H1 (cell line): ENCODE measurements at regions not wholly inside any gene's neighbourhood (a gene's known extent, or its start where the extent isn't known, plus 50 kb on each side); places are given as distances from the start of the nearest gene placed in this dataset.
A peak's percentile ranks its signal among the peaks of the same experiment; 100 is the strongest.

Source experiments
- CTCF ChIA-PET: fragments of 300-600 bp; sonication (Branson Sonifier 250); formaldehyde crosslinking; loops from one replicate; lab custom pipeline; 2021; ENCODE audit not compliant: partially characterized antibody; lab: Charles Lee
- POLR2A ChIA-PET: fragments of 300-600 bp; sonication (Branson Sonifier 250); formaldehyde crosslinking; loops from one replicate; lab custom pipeline; 2021; ENCODE audit warnings: inconsistent platforms; ENCODE audit not compliant: partially characterized antibody; lab: Charles Lee
- DNase-seq, 2 experiments: peaks; one replicate each; pipeline versions ENCODE4 v3.0.0 to v3.0.0-alpha.2; 2010 to 2022; ENCODE audit warnings: low spot score in 2 of 2, low read depth in 1 of 2, mixed read lengths in 1 of 2
- FAIRE-seq: peaks from 2 replicates; lab custom pipeline; 2011; peaks lifted over from hg19 to GRCh38; lab: Jason Lieb, UNC
- H2AFZ ChIP-seq: 2 replicates; pipeline ENCODE4 v1.8.1; 2012; ENCODE audit warnings: low read length, inconsistent platforms
- H2AK5ac ChIP-seq: 2 replicates; pipeline ENCODE4 v1.6.1; 2013; ENCODE audit warnings: low read depth, low read length
- H2BK120ac ChIP-seq: replicated peaks from 2 replicates; pipeline ENCODE3; 2013; ENCODE audit warnings: low read depth, low read length, inconsistent platforms
- H2BK12ac ChIP-seq: 2 replicates; pipeline ENCODE4 v1.6.1; 2013; ENCODE audit warnings: low read depth, low read length
- H2BK15ac ChIP-seq: 2 replicates; pipeline ENCODE4 v1.6.1; 2013; ENCODE audit warnings: low read length
- H2BK20ac ChIP-seq: 2 replicates; pipeline ENCODE4 v1.6.1; 2013; ENCODE audit warnings: low read length
- H2BK5ac ChIP-seq: 2 replicates; pipeline ENCODE4 v1.6.1; 2013; ENCODE audit warnings: low read depth, low read length
- H3K14ac ChIP-seq: 2 replicates; pipeline ENCODE4 v1.6.1; 2013; ENCODE audit warnings: inconsistent platforms; ENCODE audit not compliant: insufficient read length
- H3K18ac ChIP-seq: 2 replicates; pipeline ENCODE4 v1.6.1; 2013; ENCODE audit warnings: low read length; ENCODE audit errors: extremely low read depth
- H3K23ac ChIP-seq: 2 replicates; pipeline ENCODE4 v1.6.1; 2013; ENCODE audit warnings: inconsistent platforms; ENCODE audit not compliant: insufficient read length
- H3K23me2 ChIP-seq: 2 replicates; pipeline ENCODE4 v1.6.1; 2013; ENCODE audit warnings: low read depth, low read length
- H3K27ac ChIP-seq: 2 replicates; pipeline ENCODE4 v1.6.1; 2011; ENCODE audit warnings: low read depth, low read length, inconsistent platforms
- H3K27me3 ChIP-seq, 4 experiments: replicated peaks in 1 of 4; 1 replicate in 1 of 4; 2 replicates in 3 of 4; pipeline versions ENCODE4 v1.6.1 to v1.8.1; 2011 to 2013; ENCODE audit warnings: low read length in 3 of 4, mild to moderate bottlenecking in 3 of 4, inconsistent platforms in 2 of 4, mixed read lengths in 2 of 4, moderate library complexity in 1 of 4; ENCODE audit not compliant: control insufficient read depth in 3 of 4, insufficient read depth in 3 of 4; ENCODE audit errors: extremely low read depth in 1 of 4
- H3K36me3 ChIP-seq, 4 experiments: 2 replicates each; pipeline versions ENCODE4 v1.6.1 to v1.8.1; 2011 to 2013; ENCODE audit warnings: mild to moderate bottlenecking in 4 of 4, low read length in 3 of 4, moderate library complexity in 2 of 4, control low read depth in 1 of 4, inconsistent platforms in 1 of 4; ENCODE audit not compliant: insufficient read depth in 4 of 4, control insufficient read depth in 2 of 4
- H3K4ac ChIP-seq: replicated peaks from 2 replicates; pipeline ENCODE3; 2013; ENCODE audit warnings: low read length, low read depth, mixed read lengths, inconsistent platforms; ENCODE audit not compliant: insufficient read length
- H3K4me1 ChIP-seq, 4 experiments: replicated peaks in 1 of 4; 1 replicate in 1 of 4; 2 replicates in 3 of 4; pipeline versions ENCODE4 v1.6.1 to v1.8.1; 2011 to 2013; ENCODE audit warnings: low read length in 3 of 4, inconsistent platforms in 2 of 4, mixed read lengths in 1 of 4; ENCODE audit not compliant: insufficient read depth in 4 of 4, control insufficient read depth in 3 of 4
- H3K4me2 ChIP-seq, 2 experiments: 2 replicates each; pipeline versions ENCODE4 v1.6.1 to v1.8.1; 2011 to 2013; ENCODE audit warnings: low read depth in 2 of 2, low read length in 2 of 2, control low read depth in 1 of 2, inconsistent platforms in 1 of 2, mild to moderate bottlenecking in 1 of 2; ENCODE audit not compliant: insufficient read depth in 1 of 2
- H3K4me3 ChIP-seq, 4 experiments: fragments of 200-600, 300-600 bp in 1 of 4; sonication (generic), shearing (Covaris generic), sonication (Bioruptor Twin) in 1 of 4; 2 replicates each; pipeline versions ENCODE4 v1.5.1 to v1.8.1; 2011 to 2016; ENCODE audit warnings: low read length in 4 of 4, low read depth in 3 of 4, control low read depth in 2 of 4, inconsistent platforms in 2 of 4, mild to moderate bottlenecking in 2 of 4, mixed read lengths in 1 of 4, moderate library complexity in 1 of 4; ENCODE audit not compliant: insufficient read depth in 2 of 4; ENCODE audit errors: extremely low read depth in 1 of 4
- H3K56ac ChIP-seq: replicated peaks from 2 replicates; pipeline ENCODE3; 2013; ENCODE audit warnings: low read depth, mild to moderate bottlenecking, mixed read lengths, low read length, inconsistent platforms; ENCODE audit not compliant: insufficient read length
- H3K79me1 ChIP-seq: 2 replicates; pipeline ENCODE4 v1.6.1; 2013; ENCODE audit warnings: low read depth, low read length, control low read depth
- H3K79me2 ChIP-seq, 2 experiments: 2 replicates each; pipeline versions ENCODE4 v1.6.1 to v1.8.1; 2012 to 2013; ENCODE audit warnings: low read length in 2 of 2, mild to moderate bottlenecking in 2 of 2, inconsistent platforms in 1 of 2; ENCODE audit not compliant: insufficient read depth in 2 of 2, control insufficient read depth in 1 of 2
- H3K9ac ChIP-seq, 4 experiments: replicated peaks in 1 of 4; 1 replicate in 1 of 4; 2 replicates in 3 of 4; pipeline versions ENCODE4 v1.6.1 to v1.8.1; 2011 to 2013; ENCODE audit warnings: low read depth in 3 of 4, low read length in 3 of 4, control low read depth in 2 of 4, mild to moderate bottlenecking in 2 of 4, moderate library complexity in 2 of 4, inconsistent platforms in 1 of 4; ENCODE audit errors: extremely low read depth in 1 of 4
- H3K9me3 ChIP-seq, 2 experiments: 2 replicates each; pipeline versions ENCODE4 v1.6.1 to v1.8.1; 2012 to 2013; ENCODE audit warnings: mild to moderate bottlenecking in 2 of 2, moderate library complexity in 2 of 2, control low read depth in 1 of 2, inconsistent platforms in 1 of 2, low read depth in 1 of 2, low read length in 1 of 2, mixed read lengths in 1 of 2; ENCODE audit not compliant: insufficient read depth in 2 of 2
- H4K20me1 ChIP-seq, 2 experiments: replicated peaks in 1 of 2; 2 replicates each; pipeline versions ENCODE3 to v1.8.1; 2011 to 2013; ENCODE audit warnings: inconsistent platforms in 2 of 2, low read length in 2 of 2, mild to moderate bottlenecking in 1 of 2; ENCODE audit not compliant: insufficient read depth in 2 of 2, control insufficient read depth in 1 of 2
- H4K5ac ChIP-seq: 2 replicates; pipeline ENCODE4 v1.6.1; 2013; ENCODE audit warnings: low read length, low read depth, mixed read lengths, inconsistent platforms; ENCODE audit not compliant: insufficient read length
- H4K8ac ChIP-seq: 2 replicates; pipeline ENCODE4 v1.8.0; 2013; ENCODE audit warnings: mild to moderate bottlenecking, moderate library complexity, low read length, inconsistent platforms; ENCODE audit not compliant: insufficient read depth; ENCODE audit errors: extremely low read depth
- H4K91ac ChIP-seq: replicated peaks from 2 replicates; pipeline ENCODE3; 2013; ENCODE audit warnings: low read length, mixed read lengths, inconsistent platforms; ENCODE audit not compliant: insufficient read length
- BACH1 ChIP-seq: IDR thresholded peaks from 2 replicates; pipeline ENCODE4 v1.6.1; 2012; ENCODE audit warnings: low read length, improper control_type of control experiment
- CTCF ChIP-seq, 3 experiments: IDR thresholded peaks; 1 replicate in 2 of 3; 2 replicates in 1 of 3; pipeline versions ENCODE4 v1.5.1 to v1.6.1; 2011; ENCODE audit warnings: low read length in 3 of 3, mild to moderate bottlenecking in 3 of 3, inconsistent platforms in 2 of 3, low read depth in 1 of 3, moderate library complexity in 1 of 3; ENCODE audit not compliant: insufficient read depth in 1 of 3; ENCODE audit errors: control extremely low read depth in 1 of 3
- EGR1 ChIP-seq: IDR thresholded peaks from 2 replicates; pipeline ENCODE4 v1.6.1; 2011; ENCODE audit warnings: low read depth, low read length, borderline replicate concordance
- KDM1A ChIP-seq: fragments of 200-600, 300-600 bp; sonication (generic); IDR thresholded peaks from 2 replicates; pipeline ENCODE4 v1.7.1; 2016; ENCODE audit warnings: mild to moderate bottlenecking, low read length, borderline replicate concordance
- KDM5A ChIP-seq: fragments of 200-600 bp; IDR thresholded peaks from 2 replicates; pipeline ENCODE4 v1.7.1; 2012; ENCODE audit warnings: mild to moderate bottlenecking, low read length, inconsistent platforms, mixed read lengths
- RAD21 ChIP-seq, 2 experiments: IDR thresholded peaks in 1 of 2; conservative IDR thresholded peaks in 1 of 2; 2 replicates each; pipeline ENCODE4 v1.6.1; 2011; ENCODE audit warnings: low read depth in 2 of 2, low read length in 2 of 2, improper control_type of control experiment in 1 of 2, inconsistent platforms in 1 of 2, mild to moderate bottlenecking in 1 of 2, moderate library complexity in 1 of 2
- SIN3A ChIP-seq, 2 experiments: IDR thresholded peaks in 1 of 2; conservative IDR thresholded peaks in 1 of 2; 2 replicates each; pipeline ENCODE4 v1.6.1; 2011 to 2012; ENCODE audit warnings: low read length in 2 of 2, improper control_type of control experiment in 1 of 2, low read depth in 1 of 2, mild to moderate bottlenecking in 1 of 2
- TBP ChIP-seq: IDR thresholded peaks from 2 replicates; pipeline ENCODE4 v1.6.1; 2011; ENCODE audit warnings: low read depth, low read length, improper control_type of control experiment
- YY1 ChIP-seq: IDR thresholded peaks from 2 replicates; pipeline ENCODE4 v1.6.1; 2011; ENCODE audit warnings: low read depth, mild to moderate bottlenecking, low read length
- WGBS, 2 experiments: shearing (Covaris generic) in 1 of 2; methylation state at CpG; one replicate each; pipeline versions ENCODE4 v1.1.6 to v1.1.7; 2013 to 2015; ENCODE audit warnings: low lambda C conversion rate in 2 of 2, mixed read lengths in 2 of 2, inconsistent platforms in 1 of 2, low coverage in 1 of 2, missing lambda C conversion rate in 1 of 2; ENCODE audit not compliant: insufficient replicate concordance in 2 of 2, insufficient coverage in 1 of 2, insufficient read length in 1 of 2; ENCODE audit errors: extremely low coverage in 1 of 2, missing lambda C conversion rate in 1 of 2; 5-methylcytosine and 5-hydroxymethylcytosine counted together

GRCh38 chr1:118249641-118250040 is 64.6 kb upstream of the SPAG17 start:
- 80% methylated on average over 6 of the region's 6 CpGs; no CpG with 5 or more reads in 1 of the 2 experiments for WGBS, 2 experiments
- no peak overlapping the region for H3K4me3 ChIP-seq
- H3K9me3 ChIP-seq, result no peaks in the 10 kb centered on the region
- TF ChIP-seq YY1 (no peak), TBP (no peak), RAD21 (IDR thresholded peaks at IDR 0.05 in 1 of 2, conservative IDR thresholded peaks at IDR 0.05 in 1 of 2; ENCODE audit: low read depth in 2 of 2, low read length in 2 of 2) (no peak), CTCF (IDR thresholded peaks at IDR 0.05; ENCODE audit: control extremely low read depth in 1 of 3, insufficient read depth in 1 of 3, low read depth in 1 of 3, low read length in 3 of 3) (no peak), KDM1A (no peak), EGR1 (no peak), KDM5A (no peak), BACH1 (no peak), SIN3A (conservative IDR thresholded peaks at IDR 0.05 in 1 of 2, IDR thresholded peaks at IDR 0.05 in 1 of 2; ENCODE audit: low read depth in 1 of 2, low read length in 2 of 2) (no peak)

More at GRCh38 chr1:118249641-118250040, 64.6 kb upstream of the SPAG17 start:
- no peaks in the 10 kb centered on the region for H3K79me1 ChIP-seq
- DNase-seq, result no peak
- H3K36me3 ChIP-seq, result no peaks in the 10 kb centered on the region
- no peak overlapping the region for H3K27ac ChIP-seq
- no peak overlapping the region for H3K56ac ChIP-seq
- H4K5ac ChIP-seq, result no peak overlapping the region
- no peak overlapping the region for H3K14ac ChIP-seq
- H2BK15ac ChIP-seq, result no peak overlapping the region
- H2BK120ac ChIP-seq, result peak overlapping the region; percentile 8
- H3K18ac ChIP-seq, result no peak overlapping the region
- no peaks in the 10 kb centered on the region for H3K23me2 ChIP-seq
- H3K79me2 ChIP-seq, result no peaks in the 10 kb centered on the region
- no peak for FAIRE-seq
- H4K20me1 ChIP-seq, result no peaks in the 10 kb centered on the region
- no peak overlapping the region for H4K8ac ChIP-seq
- no peak overlapping the region for H2BK12ac ChIP-seq
- no peak overlapping the region for H3K23ac ChIP-seq
- no peak overlapping the region for H2BK5ac ChIP-seq
- H2AK5ac ChIP-seq, result no peak overlapping the region
- H2AFZ ChIP-seq, result no peak overlapping the region
- H3K9ac ChIP-seq, result no peak overlapping the region
- peaks cover 3 to 16% (median 10%) of the 10 kb centered on the region in 4 experiments; a peak in 5 of 7 replicates for H3K4me1 ChIP-seq
- ChIA-PET CTCF (interaction anchor here (1.3 to 4.0 kb wide), 3 partner anchors 10 to 25 kb away, joined by 5 to 16 read pairs (median 7); no protein-coding TSS in a partner anchor), POLR2A (no interaction called here)
- no peak overlapping the region for H2BK20ac ChIP-seq
- H4K91ac ChIP-seq, result no peak overlapping the region
- no peaks in the 10 kb centered on the region for H3K27me3 ChIP-seq
- H3K4me2 ChIP-seq, result 0 out of 4 replicates have a peak overlapping the region, but pooled peaks of 1 of the 2 experiments have one; percentile 36
- H3K4ac ChIP-seq, result no peak overlapping the region
